ENCODE measurements at regions not wholly inside any gene's neighbourhood (a gene's known extent, or its start where the extent isn't known, plus 50 kb on each side); places are given as distances from the start of the nearest gene placed in this dataset.

- TF ChIP-seq CTCF (IDR thresholded peaks at IDR 0.05) = no peak
- no peak for TF ChIP-seq POLR2A (IDR thresholded peaks at IDR 0.05)
Observed at GRCh38 chr17:20938988-20939615, 103.7 kb downstream of the USP22 start.

Data from tibial nerve (tissue), 3 donors.